GM12878 (cell line): ENCODE measurements at regions not wholly inside any gene's neighbourhood (a gene's known extent, or its start where the extent isn't known, plus 50 kb on each side); places are given as distances from the start of the nearest gene placed in this dataset.

ENCODE experiments used
- ATAC-seq: fragments of 200-7000 bp; cut with Tn5 transposase; 3 replicates; pipeline ENCODE4 v1.9.1; 2020; ENCODE audit warnings: mild to moderate bottlenecking, moderate library complexity
- BruUV-seq: library from RNA; stranded (reverse); fragments of 400-500 nt; replicated peaks from 2 replicates; lab custom pipeline; 2021; lab: Mats Ljungman, UMichigan
- CTCF ChIA-PET: fragments of 300-600 bp; sonication (Branson Sonifier 250); formaldehyde crosslinking; extraction: SDS; loops from one replicate; lab custom pipeline; 2021; ENCODE audit warnings: inconsistent platforms; lab: Yijun Ruan, JAX
- POLR2A ChIA-PET: fragments of 350-600 bp; formaldehyde crosslinking; extraction: SDS; loops from one replicate; lab custom pipeline; 2021; ENCODE audit warnings: inconsistent platforms; lab: Charles Lee
- RAD21 ChIA-PET: fragments of 300-600 bp; sonication (Branson Sonifier 250); formaldehyde crosslinking; loops from one replicate; lab custom pipeline; 2023; ENCODE audit warnings: antibody characterized with exemption; ENCODE audit not compliant: unreplicated experiment; lab: Charles Lee
- SMC1A ChIA-PET: fragments of 300-600 bp; sonication (Branson Sonifier 250); formaldehyde crosslinking; loops from one replicate; lab custom pipeline; 2023; ENCODE audit not compliant: unreplicated experiment, uncharacterized antibody; lab: Charles Lee
- DNase-seq: peaks from one replicate; pipeline ENCODE4 v3.0.0-alpha.2; 2011; ENCODE audit warnings: low read depth, low spot score
- FAIRE-seq: peaks from 3 replicates; lab custom pipeline; 2011; peaks lifted over from hg19 to GRCh38; lab: Jason Lieb, UNC
- H2AFZ ChIP-seq: 2 replicates; pipeline ENCODE4 v1.6.0; 2011; ENCODE audit warnings: low read depth, low read length, control low read depth; ENCODE audit not compliant: control insufficient read depth
- H3K27ac ChIP-seq: 2 replicates; pipeline ENCODE4 v1.5.1; 2011; ENCODE audit warnings: control low read depth; ENCODE audit not compliant: control insufficient read depth, insufficient read depth
- H3K27me3 ChIP-seq, 2 experiments: replicated peaks in 1 of 2; 2 replicates each; pipeline versions ENCODE4 v1.6.0 to v1.6.1; 2011; ENCODE audit warnings: low read length in 1 of 2; ENCODE audit not compliant: control insufficient read depth in 2 of 2, insufficient read depth in 2 of 2
- H3K36me3 ChIP-seq, 2 experiments: 2 replicates each; pipeline ENCODE4 v1.5.1; 2011; ENCODE audit warnings: low read length in 1 of 2; ENCODE audit not compliant: control insufficient read depth in 2 of 2, insufficient read depth in 2 of 2
- H3K4me1 ChIP-seq: 2 replicates; pipeline ENCODE4 v1.6.1; 2011; ENCODE audit warnings: mild to moderate bottlenecking, low read length, moderate library complexity, mixed read lengths; ENCODE audit not compliant: control insufficient read depth, insufficient read depth
- H3K4me2 ChIP-seq: 2 replicates; pipeline ENCODE4 v1.6.0; 2011; ENCODE audit warnings: control low read depth; ENCODE audit not compliant: control insufficient read depth, insufficient read depth
- H3K4me3 ChIP-seq: fragments of 200-600 bp; sonication (generic); 2 replicates; pipeline ENCODE4 v1.5.1; 2016
- H3K79me2 ChIP-seq: 2 replicates; pipeline ENCODE4 v1.6.0; 2011; ENCODE audit warnings: low read length; ENCODE audit not compliant: control insufficient read depth, insufficient read depth
- H3K9ac ChIP-seq: 2 replicates; pipeline ENCODE4 v1.8.0; 2011; ENCODE audit warnings: low read length, control low read depth, mixed read lengths; ENCODE audit not compliant: control insufficient read depth, insufficient read depth
- H3K9me3 ChIP-seq: replicated peaks from 3 replicates; pipeline ENCODE4 v1.5.1; 2011; ENCODE audit warnings: mild to moderate bottlenecking, low read length; ENCODE audit not compliant: control insufficient read depth, insufficient read depth
- H4K20me1 ChIP-seq: 2 replicates; pipeline ENCODE4 v1.6.0; 2011; ENCODE audit not compliant: control insufficient read depth, insufficient read depth
- BHLHE40 ChIP-seq, 2 experiments: fragments of 450-650 bp in 1 of 2; IDR thresholded peaks; 2 replicates each; pipeline ENCODE4 v1.6.1; 2011 to 2017; ENCODE audit warnings: low read depth in 2 of 2, borderline replicate concordance in 1 of 2, improper control_type of control experiment in 1 of 2, low read length in 1 of 2, mild to moderate bottlenecking in 1 of 2
- CBX5 ChIP-seq: sonication (generic); IDR thresholded peaks from 2 replicates; pipeline ENCODE4 v1.6.1; 2016; ENCODE audit warnings: low read depth, moderate library complexity, mild to moderate bottlenecking, inconsistent platforms
- CREB1 ChIP-seq: IDR thresholded peaks from 2 replicates; pipeline ENCODE4 v1.6.1; 2012; ENCODE audit warnings: low read depth, mild to moderate bottlenecking, inconsistent platforms
- CREM ChIP-seq: IDR thresholded peaks from 2 replicates; pipeline ENCODE4 v1.6.1; 2014; ENCODE audit warnings: antibody characterized with exemption, low read depth
- FOS ChIP-seq: IDR thresholded peaks from 3 replicates; pipeline ENCODE4 v1.6.1; 2011; ENCODE audit warnings: borderline replicate concordance; ENCODE audit not compliant: insufficient read length; ENCODE audit errors: extremely low read depth
- HDAC2 ChIP-seq: fragments of 200-600 bp; sonication (generic); IDR thresholded peaks from 2 replicates; pipeline ENCODE4 v1.6.1; 2017
- NR2C2 ChIP-seq: IDR thresholded peaks from 2 replicates; pipeline ENCODE4 v1.6.1; 2011; ENCODE audit warnings: borderline replicate concordance, low read depth; ENCODE audit not compliant: control insufficient read depth, insufficient read length
- POLR2AphosphoS5 ChIP-seq: IDR thresholded peaks from 2 replicates; pipeline ENCODE4 v1.6.1; 2011; ENCODE audit warnings: mild to moderate bottlenecking, low read length, inconsistent platforms
- RCOR1 ChIP-seq: conservative IDR thresholded peaks from 2 replicates; pipeline ENCODE4 v1.6.1; 2012; ENCODE audit warnings: low read depth, low read length, improper control_type of control experiment
- SREBF2 ChIP-seq: IDR thresholded peaks from 2 replicates; pipeline ENCODE4 v1.6.1; 2012; ENCODE audit warnings: mild to moderate bottlenecking, low read length
- SUPT20H ChIP-seq: IDR thresholded peaks from 2 replicates; pipeline ENCODE4 v1.6.1; 2011; ENCODE audit warnings: low read depth, mild to moderate bottlenecking, low read length, moderate library complexity, borderline replicate concordance; ENCODE audit not compliant: control insufficient read depth
- TAF1 ChIP-seq: IDR thresholded peaks from 2 replicates; pipeline ENCODE4 v1.6.1; 2011; ENCODE audit warnings: mild to moderate bottlenecking, low read depth, low read length, borderline replicate concordance
- ZNF622 ChIP-seq: fragments of 450-650 bp; IDR thresholded peaks from 2 replicates; pipeline ENCODE4 v1.6.1; 2017; ENCODE audit warnings: mild to moderate bottlenecking, inconsistent platforms
- WGBS: methylation state at CpG from one replicate; pipeline ENCODE4 v1.1.6; 2016; ENCODE audit warnings: low lambda C conversion rate; ENCODE audit not compliant: insufficient replicate concordance, insufficient coverage; ENCODE audit errors: missing lambda C conversion rate; 5-methylcytosine and 5-hydroxymethylcytosine counted together
- in situ Hi-C: fragments of 300-500 bp; cut with MboI; formaldehyde crosslinking; loops from 9 replicates; pipeline ENCODE4 v1.14.3; 2018; ENCODE audit warnings: mixed read lengths
- intact Hi-C: fragments of 100-400 bp; cut with micrococcal nuclease; formaldehyde crosslinking; loops from one replicate; pipeline ENCODE4 v1.14.2; 2022; ENCODE audit not compliant: unreplicated experiment
- TF ChIP-seq, protein P1 (sequence below): IDR thresholded peaks from 2 replicates; pipeline ENCODE4 v1.6.1; 2012; ENCODE audit warnings: improper control_type of control experiment, low read depth, low read length; ENCODE audit not compliant: insufficient replicate concordance
- TF ChIP-seq, protein P2 (sequence below): IDR thresholded peaks from 2 replicates; pipeline ENCODE4 v1.6.1; 2011; ENCODE audit warnings: low read depth, low read length, improper control_type of control experiment, borderline replicate concordance

DNA sequence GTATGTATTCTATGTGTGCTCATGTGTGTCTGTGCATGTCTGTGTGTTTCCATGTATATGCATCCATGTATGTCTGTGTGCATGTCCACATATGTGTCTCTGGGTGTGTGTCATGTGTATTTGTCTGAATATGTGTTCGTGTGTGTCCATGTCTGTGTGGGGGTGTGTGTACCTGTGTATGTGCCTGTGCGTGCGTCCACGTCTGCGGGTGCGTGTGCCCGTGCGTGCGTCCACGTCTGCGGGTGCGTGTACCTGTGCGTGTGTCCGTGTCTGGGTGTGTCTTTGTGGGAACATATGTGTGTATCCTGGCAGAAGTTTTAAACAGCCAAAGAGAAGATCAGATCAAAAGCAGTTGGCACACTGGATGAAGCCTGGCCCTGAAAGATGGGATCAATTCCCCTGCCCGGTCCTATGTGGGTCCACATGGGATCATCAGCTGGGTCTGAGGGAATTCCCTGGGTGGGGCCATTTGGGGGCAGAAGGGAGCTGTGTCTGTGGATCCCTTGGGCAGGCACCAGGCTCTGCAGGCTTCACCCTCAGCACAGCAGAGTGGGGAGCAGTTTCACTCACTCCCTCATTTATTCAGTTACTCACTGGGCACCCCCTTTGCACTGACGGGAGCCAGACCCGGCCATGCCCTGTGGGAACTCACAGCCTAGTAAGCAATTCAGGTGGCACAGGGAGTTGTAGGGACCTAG is 167.4 kb downstream of the MN1 start:
- Histone ChIP-seq H3K79me2 (no peaks in the 10 kb centered on the region), H3K4me3 (no peak overlapping the region), H3K9ac (no peak overlapping the region), H3K9me3 (no peaks in the 10 kb centered on the region), H3K27me3 (no peaks in the 10 kb centered on the region; a peak in 1 of 4 replicates), H2AFZ (no peak overlapping the region), H3K36me3 (no peaks in the 10 kb centered on the region), H4K20me1 (no peaks in the 10 kb centered on the region), H3K4me2 (no peak overlapping the region)
- no TSS peak for BruUV-seq
- whole genome bisulfite sequencing: 47% methylated on average over 17 of the region's 17 CpGs
- ChIA-PET CTCF (no interaction called here), SMC1A (no interaction called here), POLR2A (no interaction called here)
- no peak for DNase-seq
- intact Hi-C loops: no loop called here
- no peak for FAIRE-seq
- no peak for ATAC-seq
- TF ChIP-seq CREB1 (no peak), TAF1 (no peak), RCOR1 (no peak), CBX5 (no peak), HDAC2 (no peak), SUPT20H (no peak), NR2C2 (no peak), ZNF622 (no peak), SREBF2 (no peak), CREM (no peak), POLR2AphosphoS5 (no peak), BHLHE40 (IDR thresholded peaks at IDR 0.05; ENCODE audit: borderline replicate concordance in 1 of 2, low read depth in 2 of 2, low read length in 1 of 2) (no peak), FOS (no peak)
- TF ChIP-seq, protein P1, sequence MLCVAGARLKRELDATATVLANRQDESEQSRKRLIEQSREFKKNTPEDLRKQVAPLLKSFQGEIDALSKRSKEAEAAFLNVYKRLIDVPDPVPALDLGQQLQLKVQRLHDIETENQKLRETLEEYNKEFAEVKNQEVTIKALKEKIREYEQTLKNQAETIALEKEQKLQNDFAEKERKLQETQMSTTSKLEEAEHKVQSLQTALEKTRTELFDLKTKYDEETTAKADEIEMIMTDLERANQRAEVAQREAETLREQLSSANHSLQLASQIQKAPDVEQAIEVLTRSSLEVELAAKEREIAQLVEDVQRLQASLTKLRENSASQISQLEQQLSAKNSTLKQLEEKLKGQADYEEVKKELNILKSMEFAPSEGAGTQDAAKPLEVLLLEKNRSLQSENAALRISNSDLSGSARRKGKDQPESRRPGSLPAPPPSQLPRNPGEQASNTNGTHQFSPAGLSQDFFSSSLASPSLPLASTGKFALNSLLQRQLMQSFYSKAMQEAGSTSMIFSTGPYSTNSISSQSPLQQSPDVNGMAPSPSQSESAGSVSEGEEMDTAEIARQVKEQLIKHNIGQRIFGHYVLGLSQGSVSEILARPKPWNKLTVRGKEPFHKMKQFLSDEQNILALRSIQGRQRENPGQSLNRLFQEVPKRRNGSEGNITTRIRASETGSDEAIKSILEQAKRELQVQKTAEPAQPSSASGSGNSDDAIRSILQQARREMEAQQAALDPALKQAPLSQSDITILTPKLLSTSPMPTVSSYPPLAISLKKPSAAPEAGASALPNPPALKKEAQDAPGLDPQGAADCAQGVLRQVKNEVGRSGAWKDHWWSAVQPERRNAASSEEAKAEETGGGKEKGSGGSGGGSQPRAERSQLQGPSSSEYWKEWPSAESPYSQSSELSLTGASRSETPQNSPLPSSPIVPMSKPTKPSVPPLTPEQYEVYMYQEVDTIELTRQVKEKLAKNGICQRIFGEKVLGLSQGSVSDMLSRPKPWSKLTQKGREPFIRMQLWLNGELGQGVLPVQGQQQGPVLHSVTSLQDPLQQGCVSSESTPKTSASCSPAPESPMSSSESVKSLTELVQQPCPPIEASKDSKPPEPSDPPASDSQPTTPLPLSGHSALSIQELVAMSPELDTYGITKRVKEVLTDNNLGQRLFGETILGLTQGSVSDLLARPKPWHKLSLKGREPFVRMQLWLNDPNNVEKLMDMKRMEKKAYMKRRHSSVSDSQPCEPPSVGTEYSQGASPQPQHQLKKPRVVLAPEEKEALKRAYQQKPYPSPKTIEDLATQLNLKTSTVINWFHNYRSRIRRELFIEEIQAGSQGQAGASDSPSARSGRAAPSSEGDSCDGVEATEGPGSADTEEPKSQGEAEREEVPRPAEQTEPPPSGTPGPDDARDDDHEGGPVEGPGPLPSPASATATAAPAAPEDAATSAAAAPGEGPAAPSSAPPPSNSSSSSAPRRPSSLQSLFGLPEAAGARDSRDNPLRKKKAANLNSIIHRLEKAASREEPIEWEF: no peak
- TF ChIP-seq, protein P2, sequence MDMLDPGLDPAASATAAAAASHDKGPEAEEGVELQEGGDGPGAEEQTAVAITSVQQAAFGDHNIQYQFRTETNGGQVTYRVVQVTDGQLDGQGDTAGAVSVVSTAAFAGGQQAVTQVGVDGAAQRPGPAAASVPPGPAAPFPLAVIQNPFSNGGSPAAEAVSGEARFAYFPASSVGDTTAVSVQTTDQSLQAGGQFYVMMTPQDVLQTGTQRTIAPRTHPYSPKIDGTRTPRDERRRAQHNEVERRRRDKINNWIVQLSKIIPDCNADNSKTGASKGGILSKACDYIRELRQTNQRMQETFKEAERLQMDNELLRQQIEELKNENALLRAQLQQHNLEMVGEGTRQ: no peak
- TF ChIP-seq, all 136 proteins: peak for 0
- Histone ChIP-seq H3K4me1 (no peaks in the 10 kb centered on the region), H3K27ac (no peak overlapping the region)
- RAD21 ChIA-PET: no interaction called here
- in situ Hi-C loops: no loop called here
